ENCODE measurements at regions not wholly inside any gene's neighbourhood (a gene's known extent, or its start where the extent isn't known, plus 50 kb on each side); places are given as distances from the start of the nearest gene placed in this dataset.

- dilution Hi-C loops (cut with HindIII; ENCODE audit: low sequenced_read_pairs, unreplicated experiment) (no loop called here), in situ Hi-C loops (cut with MboI; ENCODE audit: low sequenced_read_pairs) (no loop called here), intact Hi-C loops (cut with micrococcal nuclease) (no loop called here)
- POLR2A ChIA-PET (ENCODE audit: unreplicated experiment): no interaction called here
- WGBS, 2 experiments (ENCODE audit: extremely low coverage in 2 of 2, insufficient read length in 1 of 2): 90% methylated on average over 2 of the region's 4 CpGs; no CpG with 5 or more reads in 1 of the 2 experiments
- BruUV-seq (replicated peaks): no TSS peak
- H4K20me1 ChIP-seq (ENCODE audit: insufficient read depth, low read length): no peaks in the 10 kb centered on the region
- H3K4me3 ChIP-seq (ENCODE audit: insufficient read depth, low read depth, low read length): no peak overlapping the region
- H2BK15ac ChIP-seq (ENCODE audit: low read depth, low read length): no peak overlapping the region
- no peak overlapping the region for H3K9ac ChIP-seq (ENCODE audit: low read depth, low read length)
- no peaks in the 10 kb centered on the region for H3K9me1 ChIP-seq (ENCODE audit: insufficient read depth, low read length)
- no peak overlapping the region; the same call in 1 of the 2 replicates for H2AK5ac ChIP-seq (ENCODE audit: low read depth, low read length)
- TF ChIP-seq CHD1 (IDR thresholded peaks at IDR 0.05; ENCODE audit: low read depth, low read length): no peak
- TF ChIP-seq NFE2L2 (IDR thresholded peaks at IDR 0.05; ENCODE audit: low read depth, low read length): no peak
- no peak for TF ChIP-seq RFX5 (IDR thresholded peaks at IDR 0.05; ENCODE audit: low read depth, low read length)
- no peak for TF ChIP-seq MXI1 (IDR thresholded peaks at IDR 0.05; ENCODE audit: borderline replicate concordance, low read depth, low read length)
- no peak for TF ChIP-seq USF2 (IDR thresholded peaks at IDR 0.05; ENCODE audit: low read depth, low read length)
- no peak for TF ChIP-seq MAZ (IDR thresholded peaks at IDR 0.05; ENCODE audit: borderline replicate concordance, low read depth, low read length)
- no peak for TF ChIP-seq CEBPB (IDR thresholded peaks at IDR 0.05; ENCODE audit: low read depth, low read length)
- no peak for TF ChIP-seq POLR2A (IDR thresholded peaks at IDR 0.05; ENCODE audit: low read depth, low read length)
- no peak for TF ChIP-seq MAFK (IDR thresholded peaks at IDR 0.05; ENCODE audit: low read depth, low read length)
- TF ChIP-seq, protein P1, sequence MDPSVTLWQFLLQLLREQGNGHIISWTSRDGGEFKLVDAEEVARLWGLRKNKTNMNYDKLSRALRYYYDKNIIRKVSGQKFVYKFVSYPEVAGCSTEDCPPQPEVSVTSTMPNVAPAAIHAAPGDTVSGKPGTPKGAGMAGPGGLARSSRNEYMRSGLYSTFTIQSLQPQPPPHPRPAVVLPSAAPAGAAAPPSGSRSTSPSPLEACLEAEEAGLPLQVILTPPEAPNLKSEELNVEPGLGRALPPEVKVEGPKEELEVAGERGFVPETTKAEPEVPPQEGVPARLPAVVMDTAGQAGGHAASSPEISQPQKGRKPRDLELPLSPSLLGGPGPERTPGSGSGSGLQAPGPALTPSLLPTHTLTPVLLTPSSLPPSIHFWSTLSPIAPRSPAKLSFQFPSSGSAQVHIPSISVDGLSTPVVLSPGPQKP (IDR thresholded peaks at IDR 0.05; ENCODE audit: borderline replicate concordance, low read depth, low read length): no peak
- TF ChIP-seq, protein P2, sequence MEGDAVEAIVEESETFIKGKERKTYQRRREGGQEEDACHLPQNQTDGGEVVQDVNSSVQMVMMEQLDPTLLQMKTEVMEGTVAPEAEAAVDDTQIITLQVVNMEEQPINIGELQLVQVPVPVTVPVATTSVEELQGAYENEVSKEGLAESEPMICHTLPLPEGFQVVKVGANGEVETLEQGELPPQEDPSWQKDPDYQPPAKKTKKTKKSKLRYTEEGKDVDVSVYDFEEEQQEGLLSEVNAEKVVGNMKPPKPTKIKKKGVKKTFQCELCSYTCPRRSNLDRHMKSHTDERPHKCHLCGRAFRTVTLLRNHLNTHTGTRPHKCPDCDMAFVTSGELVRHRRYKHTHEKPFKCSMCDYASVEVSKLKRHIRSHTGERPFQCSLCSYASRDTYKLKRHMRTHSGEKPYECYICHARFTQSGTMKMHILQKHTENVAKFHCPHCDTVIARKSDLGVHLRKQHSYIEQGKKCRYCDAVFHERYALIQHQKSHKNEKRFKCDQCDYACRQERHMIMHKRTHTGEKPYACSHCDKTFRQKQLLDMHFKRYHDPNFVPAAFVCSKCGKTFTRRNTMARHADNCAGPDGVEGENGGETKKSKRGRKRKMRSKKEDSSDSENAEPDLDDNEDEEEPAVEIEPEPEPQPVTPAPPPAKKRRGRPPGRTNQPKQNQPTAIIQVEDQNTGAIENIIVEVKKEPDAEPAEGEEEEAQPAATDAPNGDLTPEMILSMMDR (conservative IDR thresholded peaks at IDR 0.05; ENCODE audit: low read depth, low read length): no peak
- no peak for TF ChIP-seq RCOR1 (IDR thresholded peaks at IDR 0.05; ENCODE audit: insufficient replicate concordance, low read length)
- TF ChIP-seq FOS (IDR thresholded peaks at IDR 0.05; ENCODE audit: low read depth, low read length): no peak
- no peak for TF ChIP-seq SMC3 (IDR thresholded peaks at IDR 0.05; ENCODE audit: low read depth, low read length)
- no peak overlapping the region for H4K91ac ChIP-seq (ENCODE audit: insufficient read depth, low read depth, low read length)
- no peaks in the 10 kb centered on the region for H3K9me3 ChIP-seq (ENCODE audit: control insufficient read depth, insufficient read depth, low read length)
- H3K4me2 ChIP-seq (ENCODE audit: low read depth, low read length): no peak overlapping the region
- H3K14ac ChIP-seq (replicated peaks; ENCODE audit: low read depth, low read length): no peak overlapping the region
- no peak overlapping the region for H2BK5ac ChIP-seq (ENCODE audit: low read depth, low read length, poor library complexity, severe bottlenecking)
- no peak overlapping the region for H2AFZ ChIP-seq (replicated peaks; ENCODE audit: low read length, poor library complexity)
- CTCF ChIA-PET: no interaction called here
- no peaks in the 10 kb centered on the region for H3K79me1 ChIP-seq (ENCODE audit: low read depth in 1 of 2, low read length in 2 of 2)
- ATAC-seq (ENCODE audit: low read depth): no peak
- no peak overlapping the region for H3K27ac ChIP-seq (ENCODE audit: insufficient read depth, low read length)
- no peak overlapping the region for H4K8ac ChIP-seq (ENCODE audit: low read depth in 2 of 2, low read length in 2 of 2)
- no peak overlapping the region for H3K56ac ChIP-seq (ENCODE audit: extremely low read depth, insufficient read depth, low read length)
- no peak overlapping the region for H2AK9ac ChIP-seq (replicated peaks; ENCODE audit: low read depth, low read length, poor library complexity)
- no peak overlapping the region for H3K4ac ChIP-seq (ENCODE audit: low read depth, low read length)
- DNase-seq: no peak
- H3K23ac ChIP-seq (ENCODE audit: low read depth, low read length): no peak overlapping the region
- peaks cover 6% of the 10 kb centered on the region; the same call in 1 of the 2 replicates for H3K4me1 ChIP-seq (ENCODE audit: control insufficient read depth, insufficient read depth, low read length)
- no peaks in the 10 kb centered on the region for H3K36me3 ChIP-seq (ENCODE audit: control insufficient read depth, insufficient read depth, low read length)
- H2BK20ac ChIP-seq (ENCODE audit: low read depth, low read length): no peak overlapping the region
- no peak overlapping the region for H2BK120ac ChIP-seq (ENCODE audit: low read depth, low read length)
- H3K27me3 ChIP-seq (ENCODE audit: control insufficient read depth, insufficient read depth, low read length): peaks cover 3% of the 10 kb centered on the region
- no peak overlapping the region for H4K5ac ChIP-seq (ENCODE audit: low read depth, low read length)
- no peak overlapping the region; the same call in 1 of the 2 replicates for H3K18ac ChIP-seq (ENCODE audit: low read depth, low read length)
Measured at GRCh38 chr18:24942144-24942543, 409.8 kb downstream of the ZNF521 start.
